Neural progenitor cell (in vitro differentiated cells): ENCODE measurements at regions not wholly inside any gene's neighbourhood (a gene's known extent, or its start where the extent isn't known, plus 50 kb on each side); places are given as distances from the start of the nearest gene placed in this dataset.
"Not testable (repeated sequence)": the region's sequence is repeated elsewhere in the genome, so short reads cannot be mapped to it uniquely, and the experiment has no call there.

Source experiments
- DNase-seq: peaks from one replicate; pipeline ENCODE4 v3.0.0-alpha.2; 2016; ENCODE audit warnings: low spot score
- H2AFZ ChIP-seq: fragments of 200-600 bp; sonication (generic); replicated peaks from 2 replicates; pipeline ENCODE4 v1.6.1; 2016; ENCODE audit warnings: antibody characterized with exemption
- H3F3A ChIP-seq: fragments of 200-600 bp; sonication (generic); 2 replicates; pipeline ENCODE4 v1.6.1; 2016; ENCODE audit warnings: antibody characterized with exemption, low read depth
- H3K27ac ChIP-seq: fragments of 200-600 bp; sonication (generic); 2 replicates; pipeline ENCODE4 v1.5.1; 2016; ENCODE audit warnings: mild to moderate bottlenecking
- H3K27me3 ChIP-seq: fragments of 200-600 bp; sonication (generic); 2 replicates; pipeline ENCODE4 v1.6.1; 2016; ENCODE audit warnings: mild to moderate bottlenecking, moderate library complexity
- H3K36me3 ChIP-seq: fragments of 200-600 bp; sonication (generic); 2 replicates; pipeline ENCODE4 v1.5.1; 2016
- H3K4me1 ChIP-seq: fragments of 200-600 bp; sonication (generic); 2 replicates; pipeline ENCODE4 v1.6.1; 2016; ENCODE audit warnings: mixed run types
- H3K4me2 ChIP-seq: fragments of 200-600 bp; sonication (generic); 2 replicates; pipeline ENCODE4 v1.6.1; 2016
- H3K4me3 ChIP-seq: fragments of 200-600 bp; sonication (generic); 2 replicates; pipeline ENCODE4 v1.5.1; 2016
- H3K79me2 ChIP-seq: fragments of 200-600 bp; sonication (generic); 2 replicates; pipeline ENCODE4 v1.6.1; 2016; ENCODE audit warnings: low read depth
- H3K9ac ChIP-seq: fragments of 200-600 bp; sonication (generic); 2 replicates; pipeline ENCODE4 v1.6.1; 2016
- H3K9me3 ChIP-seq: fragments of 200-600 bp; sonication (generic); 2 replicates; pipeline ENCODE4 v1.5.1; 2016; ENCODE audit warnings: low read depth
- H4K20me1 ChIP-seq: fragments of 200-600 bp; sonication (generic); 2 replicates; pipeline ENCODE4 v1.6.1; 2016; ENCODE audit warnings: low read depth
- H3K27ac Mint-ChIP-seq: 3 replicates; pipeline ENCODE4 v1.8.0; 2021; ENCODE audit warnings: mixed read lengths
- H3K27me3 Mint-ChIP-seq: 2 replicates; pipeline ENCODE4 v1.8.0; 2022; ENCODE audit warnings: low read depth, mild to moderate bottlenecking, inconsistent platforms, moderate library complexity, mixed read lengths; ENCODE audit not compliant: insufficient read depth
- H3K36me3 Mint-ChIP-seq: 3 replicates; pipeline ENCODE4 v1.8.0; 2021; ENCODE audit warnings: mixed read lengths
- H3K4me1 Mint-ChIP-seq: 3 replicates; pipeline ENCODE4 v1.8.0; 2021; ENCODE audit warnings: mixed read lengths
- H3K4me3 Mint-ChIP-seq: 3 replicates; pipeline ENCODE4 v1.8.0; 2021; ENCODE audit warnings: mild to moderate bottlenecking, moderate library complexity, mixed read lengths
- H3K9me3 Mint-ChIP-seq: 3 replicates; pipeline ENCODE4 v1.8.0; 2020; ENCODE audit warnings: mixed read lengths
- EZH2 ChIP-seq: fragments of 200-600 bp; sonication (generic); IDR thresholded peaks from 2 replicates; pipeline ENCODE4 v1.6.1; 2017; ENCODE audit warnings: antibody characterized with exemption, mild to moderate bottlenecking, moderate library complexity
- EZH2phosphoT487 ChIP-seq: fragments of 200-600 bp; sonication (generic); IDR thresholded peaks from 2 replicates; pipeline ENCODE4 v1.6.1; 2017; ENCODE audit warnings: antibody characterized with exemption
- TF ChIP-seq, protein P1 (sequence below): fragments of 200-600 bp; sonication (generic); IDR thresholded peaks from 2 replicates; pipeline ENCODE4 v1.5.1; 2017; ENCODE audit warnings: antibody characterized with exemption, mild to moderate bottlenecking

DNA sequence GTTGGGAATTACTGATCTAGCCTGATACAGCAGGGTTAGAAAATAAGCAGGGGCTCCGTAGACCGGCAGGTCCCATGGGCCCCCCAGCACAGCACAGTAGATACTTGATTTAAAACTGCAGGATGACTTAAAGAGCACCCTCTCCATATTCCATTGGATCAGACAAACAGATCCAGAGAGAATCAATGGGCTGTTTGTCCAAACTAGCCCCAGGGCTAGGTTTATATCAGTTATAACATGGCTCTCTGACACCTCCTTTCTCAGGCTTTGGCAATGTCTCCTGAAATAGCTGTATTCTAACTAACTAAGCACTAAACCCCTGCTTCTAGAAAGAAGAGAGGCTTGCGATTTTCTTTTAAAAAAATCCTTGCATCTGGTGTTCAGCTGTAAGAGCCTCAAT lies 100.4 kb upstream of the GALNT18 start:
- no peak for TF ChIP-seq EZH2
- TF ChIP-seq, protein P1, sequence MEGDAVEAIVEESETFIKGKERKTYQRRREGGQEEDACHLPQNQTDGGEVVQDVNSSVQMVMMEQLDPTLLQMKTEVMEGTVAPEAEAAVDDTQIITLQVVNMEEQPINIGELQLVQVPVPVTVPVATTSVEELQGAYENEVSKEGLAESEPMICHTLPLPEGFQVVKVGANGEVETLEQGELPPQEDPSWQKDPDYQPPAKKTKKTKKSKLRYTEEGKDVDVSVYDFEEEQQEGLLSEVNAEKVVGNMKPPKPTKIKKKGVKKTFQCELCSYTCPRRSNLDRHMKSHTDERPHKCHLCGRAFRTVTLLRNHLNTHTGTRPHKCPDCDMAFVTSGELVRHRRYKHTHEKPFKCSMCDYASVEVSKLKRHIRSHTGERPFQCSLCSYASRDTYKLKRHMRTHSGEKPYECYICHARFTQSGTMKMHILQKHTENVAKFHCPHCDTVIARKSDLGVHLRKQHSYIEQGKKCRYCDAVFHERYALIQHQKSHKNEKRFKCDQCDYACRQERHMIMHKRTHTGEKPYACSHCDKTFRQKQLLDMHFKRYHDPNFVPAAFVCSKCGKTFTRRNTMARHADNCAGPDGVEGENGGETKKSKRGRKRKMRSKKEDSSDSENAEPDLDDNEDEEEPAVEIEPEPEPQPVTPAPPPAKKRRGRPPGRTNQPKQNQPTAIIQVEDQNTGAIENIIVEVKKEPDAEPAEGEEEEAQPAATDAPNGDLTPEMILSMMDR = no peak
- TF ChIP-seq EZH2phosphoT487 = no peak
- peaks cover 12% of the 10 kb centered on the region for H3K9me3 Mint-ChIP-seq

DNA sequence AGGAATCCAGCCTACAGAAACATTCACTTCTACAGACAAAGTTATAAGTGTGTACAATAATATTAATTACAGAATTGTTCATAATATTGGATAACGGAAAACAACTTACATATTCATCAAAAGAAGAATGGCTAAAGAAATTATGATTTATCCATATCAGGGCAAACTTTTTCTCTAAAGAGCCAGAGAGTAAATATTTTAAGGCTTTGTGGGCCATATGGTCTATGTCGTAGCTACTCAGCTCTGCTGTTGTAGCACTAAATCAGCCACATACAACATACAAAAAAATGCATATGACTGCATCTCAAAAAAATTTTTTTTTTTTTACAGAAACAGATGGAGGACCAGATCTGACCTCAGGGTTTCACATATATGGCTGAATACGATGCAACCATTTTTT lies 96.7 kb upstream of the GALNT18 start:
- H3K36me3 Mint-ChIP-seq = no peaks in the 10 kb centered on the region
- H3K9me3 Mint-ChIP-seq = peaks cover 29% of the 10 kb centered on the region

More for the DNA sequence above, 100.4 kb upstream of the GALNT18 start:
- H3K4me3 ChIP-seq = no peak overlapping the region
- Mint-ChIP-seq H3K4me1 (no peaks in the 10 kb centered on the region), H3K36me3 (no peaks in the 10 kb centered on the region), H3K4me3 (no peak overlapping the region), H3K27ac (no peak overlapping the region), H3K27me3 (peaks cover 4% of the 10 kb centered on the region)
- no peak overlapping the region for H3K4me2 ChIP-seq
- H3K4me1 ChIP-seq = no peaks in the 10 kb centered on the region
- H3K9me3 ChIP-seq = no peaks in the 10 kb centered on the region
- H3K27me3 ChIP-seq = no peaks in the 10 kb centered on the region
- H3K36me3 ChIP-seq = no peaks in the 10 kb centered on the region
- H4K20me1 ChIP-seq = no peaks in the 10 kb centered on the region
- no peak overlapping the region for H3K27ac ChIP-seq
- H3K9ac ChIP-seq = no peak overlapping the region
- no peaks in the 10 kb centered on the region for H3F3A ChIP-seq
- no peaks in the 10 kb centered on the region for H3K79me2 ChIP-seq
- H2AFZ ChIP-seq = no peak overlapping the region
- DNase-seq = no peak

DNA sequence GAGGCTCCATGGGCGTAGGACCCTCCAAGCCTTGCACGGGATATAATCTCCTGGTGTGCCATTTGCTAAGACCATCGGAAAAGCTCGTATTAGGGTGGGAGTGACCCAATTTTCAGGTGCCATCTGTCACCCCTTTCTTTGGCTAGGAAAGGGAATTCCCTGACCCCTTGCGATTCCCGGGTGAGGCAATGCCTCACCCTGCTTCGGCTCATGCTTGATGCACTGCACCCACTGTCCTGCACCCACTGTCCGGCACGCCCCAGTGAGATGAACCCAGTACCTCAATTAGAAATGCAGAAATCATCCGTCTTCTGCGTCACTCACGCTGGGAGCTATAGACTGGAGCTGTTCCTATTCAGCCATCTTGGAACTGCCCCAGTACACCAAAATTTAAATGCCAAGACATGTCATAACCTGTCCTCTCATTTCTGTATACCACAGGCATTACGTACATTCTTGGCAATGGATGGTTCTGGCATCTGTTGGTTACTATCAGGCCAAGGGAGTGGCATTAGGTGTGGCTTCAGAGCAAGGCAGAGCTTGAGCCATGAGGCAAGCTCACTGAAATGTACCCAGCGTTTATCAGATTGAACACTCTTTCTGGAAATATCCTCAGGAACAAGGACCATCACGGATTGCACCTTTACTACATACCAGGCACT lies 95.4 kb upstream of the GALNT18 start:
- Mint-ChIP-seq H3K36me3 (no peaks in the 10 kb centered on the region), H3K4me1 (no peaks in the 10 kb centered on the region), H3K9me3 (peaks cover 28% of the 10 kb centered on the region), H3K27ac (no peak overlapping the region), H3K4me3 (no peak overlapping the region), H3K27me3 (peaks cover 2% of the 10 kb centered on the region)
- no peak overlapping the region for H2AFZ ChIP-seq
- TF ChIP-seq, protein P1 = no peak
- TF ChIP-seq EZH2 = no peak
- TF ChIP-seq EZH2phosphoT487 = no peak
- no peak for DNase-seq
- no peaks in the 10 kb centered on the region for H3F3A ChIP-seq
- H3K79me2 ChIP-seq = no peaks in the 10 kb centered on the region
- no peaks in the 10 kb centered on the region for H3K4me1 ChIP-seq
- no peak overlapping the region for H3K4me3 ChIP-seq
- no peak overlapping the region for H3K27ac ChIP-seq
- no peaks in the 10 kb centered on the region for H3K36me3 ChIP-seq
- no peaks in the 10 kb centered on the region for H3K9me3 ChIP-seq
- H3K9ac ChIP-seq = no peak overlapping the region
- no peaks in the 10 kb centered on the region for H4K20me1 ChIP-seq
- H3K27me3 ChIP-seq = no peaks in the 10 kb centered on the region
- no peak overlapping the region for H3K4me2 ChIP-seq

More for the DNA sequence above, 96.7 kb upstream of the GALNT18 start:
- Histone ChIP-seq H3F3A (no peaks in the 10 kb centered on the region), H3K4me3 (no peak overlapping the region), H3K79me2 (no peaks in the 10 kb centered on the region), H3K9ac (no peak overlapping the region), H3K27ac (no peak overlapping the region), H4K20me1 (no peaks in the 10 kb centered on the region), H3K4me1 (no peaks in the 10 kb centered on the region), H3K27me3 (no peaks in the 10 kb centered on the region), H3K36me3 (no peaks in the 10 kb centered on the region), H2AFZ (no peak overlapping the region), H3K9me3 (no peaks in the 10 kb centered on the region), H3K4me2 (no peak overlapping the region)
- Mint-ChIP-seq H3K4me1 (no peaks in the 10 kb centered on the region), H3K27ac (no peak overlapping the region), H3K27me3 (no peaks in the 10 kb centered on the region), H3K4me3 (no peak overlapping the region)
- DNase-seq = no peak
- TF ChIP-seq, protein P1 = no peak
- TF ChIP-seq EZH2 = no peak
- no peak for TF ChIP-seq EZH2phosphoT487

DNA sequence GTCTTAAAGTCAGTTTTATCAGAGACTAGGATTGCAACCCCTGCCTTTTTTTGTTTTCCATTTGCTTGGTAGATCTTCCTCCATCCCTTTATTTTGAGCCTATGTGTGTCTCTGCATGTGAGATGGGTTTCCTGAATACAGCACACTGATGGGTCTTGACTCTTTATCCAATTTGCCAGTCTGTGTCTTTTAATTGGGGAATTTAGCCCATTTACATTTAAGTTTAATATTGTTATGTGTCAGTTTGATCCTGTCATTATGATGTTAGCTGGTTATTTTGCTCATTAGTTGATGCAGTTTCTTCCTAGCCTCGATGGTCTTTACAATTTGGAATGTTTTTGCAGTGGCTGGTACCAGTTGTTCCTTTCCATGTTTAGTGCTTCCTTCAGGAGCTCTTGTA lies 93.3 kb upstream of the GALNT18 start:
- not testable (repeated sequence) for H3K27me3 Mint-ChIP-seq, H3K79me2 ChIP-seq, H3K36me3 ChIP-seq, H3K4me3 ChIP-seq, H2AFZ ChIP-seq, H3K9me3 ChIP-seq, H3K27me3 ChIP-seq, H3K4me2 ChIP-seq, H3K4me1 Mint-ChIP-seq, H3K36me3 Mint-ChIP-seq, H3K27ac ChIP-seq, DNase-seq, H3F3A ChIP-seq, H3K4me3 Mint-ChIP-seq, H4K20me1 ChIP-seq, H3K4me1 ChIP-seq, H3K27ac Mint-ChIP-seq, H3K9ac ChIP-seq
- peaks cover 20% of the 10 kb centered on the region for H3K9me3 Mint-ChIP-seq
